HEK293T (cell line): ENCODE measurements at regions not wholly inside any gene's neighbourhood (a gene's known extent, or its start where the extent isn't known, plus 50 kb on each side); places are given as distances from the start of the nearest gene placed in this dataset.

ENCODE experiments used
- CTCF ChIA-PET: fragments of 350-600 bp; formaldehyde crosslinking; extraction: SDS; loops from one replicate; lab custom pipeline; 2021; ENCODE audit warnings: antibody characterized with exemption, inconsistent platforms; lab: Yijun Ruan, JAX
- POLR2A ChIA-PET: fragments of 350-600 bp; formaldehyde crosslinking; extraction: SDS; loops from one replicate; lab custom pipeline; 2020; ENCODE audit warnings: antibody characterized with exemption, inconsistent platforms; lab: Yijun Ruan, JAX
- DNase-seq: peaks from one replicate; pipeline ENCODE4 v3.0.0; 2012; ENCODE audit warnings: mixed read lengths; ENCODE audit errors: extremely low spot score
- ARNT ChIP-seq: fragments of 450-650 bp; IDR thresholded peaks from 2 replicates; pipeline ENCODE4 v1.6.1; 2017; ENCODE audit warnings: mild to moderate bottlenecking
- BHLHE40 ChIP-seq: fragments of 450-650 bp; IDR thresholded peaks from 2 replicates; pipeline ENCODE4 v1.6.1; 2016; ENCODE audit warnings: mild to moderate bottlenecking, moderate library complexity, borderline replicate concordance
- CTBP1 ChIP-seq: fragments of 450-650 bp; IDR thresholded peaks from 2 replicates; pipeline ENCODE4 v1.6.1; 2016; ENCODE audit warnings: borderline replicate concordance
- ELF4 ChIP-seq: fragments of 450-650 bp; IDR thresholded peaks from 2 replicates; pipeline ENCODE4 v1.6.1; 2017; ENCODE audit warnings: antibody characterized with exemption
- FOXA1 ChIP-seq: fragments of 450-650 bp; IDR thresholded peaks from 2 replicates; pipeline ENCODE4 v1.6.1; 2016; ENCODE audit warnings: mild to moderate bottlenecking
- FOXK2 ChIP-seq: fragments of 450-650 bp; IDR thresholded peaks from 2 replicates; pipeline ENCODE4 v1.6.1; 2016; ENCODE audit warnings: mild to moderate bottlenecking
- FOXM1 ChIP-seq: fragments of 450-650 bp; IDR thresholded peaks from 2 replicates; pipeline ENCODE4 v1.6.1; 2017; ENCODE audit warnings: mild to moderate bottlenecking, borderline replicate concordance
- HDGF ChIP-seq: fragments of 450-650 bp; IDR thresholded peaks from 2 replicates; pipeline ENCODE4 v1.6.1; 2017; ENCODE audit warnings: antibody characterized with exemption, borderline replicate concordance
- L3MBTL2 ChIP-seq: fragments of 450-650 bp; conservative IDR thresholded peaks from 2 replicates; pipeline ENCODE4 v1.6.1; 2016; ENCODE audit warnings: mild to moderate bottlenecking
- LEF1 ChIP-seq: fragments of 450-650 bp; IDR thresholded peaks from 2 replicates; pipeline ENCODE4 v1.6.1; 2017; ENCODE audit warnings: mild to moderate bottlenecking, borderline replicate concordance
- NFRKB ChIP-seq: fragments of 450-650 bp; IDR thresholded peaks from 2 replicates; pipeline ENCODE4 v1.6.1; 2016; ENCODE audit warnings: mild to moderate bottlenecking, moderate library complexity
- PKNOX1 ChIP-seq: fragments of 450-650 bp; IDR thresholded peaks from 2 replicates; pipeline ENCODE4 v1.6.1; 2016
- SP1 ChIP-seq: fragments of 450-650 bp; IDR thresholded peaks from 2 replicates; pipeline ENCODE4 v1.6.1; 2017
- SUZ12 ChIP-seq: fragments of 450-650 bp; IDR thresholded peaks from 2 replicates; pipeline ENCODE4 v1.6.1; 2016; ENCODE audit warnings: mild to moderate bottlenecking
- TARDBP ChIP-seq: fragments of 450-650 bp; IDR thresholded peaks from 2 replicates; pipeline ENCODE4 v1.6.1; 2016
- ZNF384 ChIP-seq: fragments of 450-650 bp; IDR thresholded peaks from 2 replicates; pipeline ENCODE4 v1.6.1; 2016

DNA sequence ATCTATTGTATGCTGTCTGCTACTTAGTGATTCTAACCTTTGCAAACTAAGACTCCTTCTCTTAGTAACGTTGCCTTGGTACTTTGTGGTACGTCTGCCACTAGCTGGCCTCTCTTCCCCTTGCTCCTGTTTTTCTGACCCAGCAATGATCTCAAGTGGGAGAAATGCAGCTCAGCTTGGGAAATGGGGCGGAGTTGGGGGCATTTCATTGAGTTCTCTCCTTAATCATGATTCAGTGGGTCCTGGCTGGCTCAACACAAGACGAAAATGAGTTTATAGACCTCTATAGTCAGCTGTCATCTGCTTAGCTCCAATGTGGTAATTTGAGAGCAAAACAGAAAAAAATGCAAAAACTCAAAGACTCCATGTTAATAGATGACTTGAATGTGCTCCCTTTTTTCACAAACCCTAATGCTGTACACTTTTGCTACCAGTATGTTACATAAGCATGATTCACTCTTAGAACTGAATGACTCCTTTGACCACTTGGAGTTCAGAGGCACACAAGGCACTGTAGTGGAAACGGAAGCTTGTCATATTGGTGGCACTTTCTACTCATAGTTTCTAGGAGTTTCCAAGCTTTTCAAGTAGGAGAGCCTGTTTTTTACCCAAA lies 55.3 kb upstream of the SOX4 start:
- CTCF ChIA-PET: interaction anchor here (0.9 kb wide), 1 partner anchor 15 kb away, joined by 3 read pairs; no protein-coding TSS in a partner anchor
- TF ChIP-seq L3MBTL2 (no peak), FOXA1 (no peak), ARNT (no peak), HDGF (no peak), ELF4 (no peak), TARDBP (no peak), ZNF384 (no peak), SP1 (no peak), SUZ12 (no peak), CTBP1 (no peak), LEF1 (no peak), BHLHE40 (no peak), NFRKB (no peak), FOXM1 (no peak), PKNOX1 (no peak), FOXK2 (no peak)
- POLR2A ChIA-PET: interaction anchor here (1.0 kb wide), 1 partner anchor 57 kb away, joined by 3 read pairs; no protein-coding TSS in a partner anchor
- no peak for DNase-seq

DNA sequence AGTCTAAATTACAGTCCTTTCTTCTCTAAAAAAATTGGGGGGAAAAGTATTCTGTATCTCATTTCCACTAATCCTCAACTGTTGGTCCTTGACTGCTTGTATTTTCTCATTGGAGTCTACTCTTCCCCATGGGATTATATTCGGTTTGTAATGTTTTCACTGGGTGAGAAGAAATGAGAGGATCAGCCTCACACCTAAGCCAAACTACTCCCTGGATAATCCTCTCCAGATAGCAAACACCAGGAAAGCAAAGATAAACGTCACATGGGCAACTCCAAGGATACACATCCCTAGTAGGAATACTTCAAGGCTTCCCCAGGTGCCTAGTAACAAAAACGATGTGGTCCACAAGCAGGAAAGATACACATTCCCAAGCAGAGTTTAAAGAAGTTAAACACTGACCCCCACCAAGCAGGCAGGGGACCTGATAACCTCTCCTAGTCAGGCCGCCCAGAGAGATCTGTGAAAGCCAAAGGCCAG lies 53.9 kb upstream of the SOX4 start:
- TF ChIP-seq NFRKB (no peak), ELF4 (no peak), FOXM1 (no peak), L3MBTL2 (no peak), ARNT (no peak), FOXA1 (no peak), CTBP1 (no peak), LEF1 (no peak), PKNOX1 (no peak), HDGF (no peak)
- no peak for DNase-seq
- ChIA-PET CTCF (no interaction called here), POLR2A (no interaction called here)
